ENCODE measurements at regions not wholly inside any gene's neighbourhood (a gene's known extent, or its start where the extent isn't known, plus 50 kb on each side); places are given as distances from the start of the nearest gene placed in this dataset.
"Not testable (repeated sequence)": the region's sequence is repeated elsewhere in the genome, so short reads cannot be mapped to it uniquely, and the experiment has no call there.

- no peak for DNase-seq (ENCODE audit: extremely low read depth in 1 of 2, low read depth in 1 of 2)
These were observed 130.0 kb upstream of the SYNCRIP start for GRCh38 chr6:85772641-85773040.

- DNase-seq (ENCODE audit: extremely low read depth in 1 of 2, low read depth in 1 of 2), result no peak
These were observed 129.3 kb upstream of the SYNCRIP start for GRCh38 chr6:85771925-85772430.

- DNase-seq (ENCODE audit: extremely low read depth in 1 of 2, low read depth in 1 of 2), result no peak
These were observed 128.8 kb upstream of the SYNCRIP start for GRCh38 chr6:85771455-85771854.

DNA sequence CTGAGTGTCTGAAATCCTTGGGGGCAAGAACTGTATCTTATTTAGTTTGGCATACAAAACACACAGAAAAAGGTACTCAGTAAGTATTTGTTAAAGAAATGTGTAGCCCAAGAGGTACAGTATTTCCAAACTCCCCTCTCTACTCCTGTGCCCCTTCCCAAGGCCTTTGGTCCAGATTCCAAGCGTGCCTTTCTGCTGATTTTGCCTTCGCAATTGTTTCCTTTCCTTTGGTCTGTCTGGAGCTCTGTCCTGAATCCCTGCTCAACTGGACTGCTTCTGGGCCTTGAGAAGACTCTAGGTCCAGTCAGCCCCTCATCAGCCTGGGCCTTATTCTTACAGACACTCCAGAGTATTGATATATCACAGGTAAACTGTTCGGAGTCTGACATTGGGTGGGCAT lies 122.2 kb upstream of the SYNCRIP start:
- DNase-seq (ENCODE audit: extremely low read depth in 1 of 2, low read depth in 1 of 2), result no peak

- DNase-seq (ENCODE audit: extremely low read depth in 1 of 2, low read depth in 1 of 2), result no peak
These were observed 114.3 kb upstream of the SYNCRIP start for GRCh38 chr6:85756982-85757381.

- DNase-seq (ENCODE audit: extremely low read depth in 1 of 2, low read depth in 1 of 2), result no peak
These were observed 112.2 kb upstream of the SYNCRIP start for GRCh38 chr6:85754894-85755293.

DNA sequence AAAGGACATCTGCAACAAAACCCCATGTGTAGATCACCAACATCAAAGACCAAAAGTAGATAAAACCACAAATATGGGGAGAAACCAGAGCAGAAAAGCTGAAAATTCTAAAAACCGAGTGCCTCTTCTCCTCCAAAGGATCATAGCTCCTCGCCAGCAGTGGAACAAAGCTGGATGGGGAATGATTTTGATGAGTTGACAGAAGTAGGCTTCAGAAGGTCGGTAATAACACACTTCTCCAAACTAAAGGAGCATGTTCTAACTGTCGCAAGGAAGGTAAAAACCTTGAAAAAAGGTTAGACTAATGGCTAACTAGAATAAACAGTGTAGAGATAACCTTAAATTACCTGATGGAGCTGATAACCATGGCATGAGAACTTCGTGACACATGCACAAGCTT lies 109.9 kb upstream of the SYNCRIP start:
- no peak for DNase-seq (ENCODE audit: extremely low read depth in 1 of 2, low read depth in 1 of 2)

GRCh38 chr6:85751374-85752055 lies 108.8 kb upstream of the SYNCRIP start:
- no peak for DNase-seq (ENCODE audit: extremely low read depth in 1 of 2, low read depth in 1 of 2)

GRCh38 chr6:85750146-85750545 lies 107.5 kb upstream of the SYNCRIP start:
- not testable (repeated sequence) for DNase-seq (ENCODE audit: extremely low read depth in 1 of 2, low read depth in 1 of 2)

DNA sequence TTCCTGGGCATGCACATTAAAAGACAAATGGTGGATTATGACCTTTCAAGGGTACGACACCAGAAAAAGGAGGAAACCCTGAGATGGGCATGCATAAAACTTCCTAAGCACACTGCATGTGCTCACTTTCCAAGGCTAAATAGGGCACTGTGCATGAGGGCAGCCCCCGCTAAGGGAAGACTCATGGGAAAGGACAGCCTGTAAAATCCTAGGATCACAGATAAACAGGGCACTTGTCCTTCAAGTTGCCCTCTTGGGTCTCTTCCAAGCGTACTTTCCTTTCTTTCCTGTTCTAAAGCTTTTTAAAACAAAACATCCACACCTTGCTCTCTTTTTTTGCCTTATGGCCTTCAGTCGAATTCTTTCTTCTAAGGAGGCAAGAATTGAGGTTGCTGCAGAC lies 106.5 kb upstream of the SYNCRIP start:
- DNase-seq (ENCODE audit: extremely low read depth in 1 of 2, low read depth in 1 of 2), result no peak

GRCh38 chr6:85747666-85748065 lies 105.0 kb upstream of the SYNCRIP start:
- DNase-seq (ENCODE audit: extremely low read depth in 1 of 2, low read depth in 1 of 2), result no peak

GRCh38 chr6:85747093-85747492 lies 104.4 kb upstream of the SYNCRIP start:
- DNase-seq (ENCODE audit: extremely low read depth in 1 of 2, low read depth in 1 of 2), result no peak

GRCh38 chr6:85744433-85744970 lies 101.8 kb upstream of the SYNCRIP start:
- no peak for DNase-seq (ENCODE audit: extremely low read depth in 1 of 2, low read depth in 1 of 2)

DNA sequence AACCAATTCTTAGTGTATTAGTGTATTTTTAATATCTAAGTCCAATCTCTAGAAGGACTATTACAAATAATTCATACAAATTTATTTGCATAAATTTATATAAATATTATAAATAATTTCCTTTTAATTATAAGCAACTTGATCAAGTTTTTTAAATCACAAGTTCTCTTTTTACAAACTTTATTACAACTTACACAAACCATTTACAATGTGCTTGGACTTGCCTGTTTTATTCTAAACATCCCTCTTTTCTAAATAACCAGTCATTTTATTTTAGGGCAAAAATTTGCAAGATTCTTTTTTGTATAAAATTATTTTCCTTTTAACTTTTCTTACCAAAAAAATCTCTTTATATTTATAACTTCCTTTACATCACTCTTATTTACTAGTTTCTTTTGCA lies 83.5 kb upstream of the SYNCRIP start:
- no peak for DNase-seq (ENCODE audit: extremely low read depth in 1 of 2, low read depth in 1 of 2)

GRCh38 chr6:85715797-85716196 lies 73.1 kb upstream of the SYNCRIP start:
- no peak for DNase-seq (ENCODE audit: extremely low read depth in 1 of 2, low read depth in 1 of 2)

DNA sequence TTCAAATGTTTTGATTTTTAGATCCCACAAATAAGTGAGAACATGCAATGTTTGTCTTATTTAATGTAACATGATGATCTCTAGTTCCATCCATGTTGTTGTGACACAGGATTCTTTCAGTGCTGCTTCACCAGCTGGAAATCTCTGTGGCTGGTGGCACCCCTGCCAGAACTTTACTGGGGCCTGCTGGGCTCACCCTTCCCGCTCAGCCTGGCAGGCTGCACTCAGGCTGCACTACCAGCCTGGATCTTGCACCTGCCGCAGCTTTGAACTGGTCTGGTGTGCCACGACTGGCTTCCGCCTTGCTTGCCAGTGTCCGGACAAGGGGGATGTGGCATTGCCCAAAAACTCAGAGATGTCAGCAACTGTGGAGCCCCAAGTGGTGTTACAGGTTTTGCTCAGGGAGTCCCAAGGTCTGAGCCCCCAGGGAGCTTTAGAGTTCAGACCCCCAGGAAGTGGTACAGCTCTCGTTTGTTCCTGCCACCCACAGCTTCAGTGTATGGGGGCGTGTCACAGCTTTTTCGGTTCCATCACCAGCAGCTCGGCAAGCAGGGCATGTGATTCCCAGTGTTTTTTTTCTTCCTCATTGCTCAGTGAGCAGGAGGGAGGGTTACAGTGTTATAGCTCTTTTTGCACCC lies 72.3 kb upstream of the SYNCRIP start:
- DNase-seq (ENCODE audit: extremely low read depth in 1 of 2, low read depth in 1 of 2), result no peak

DNA sequence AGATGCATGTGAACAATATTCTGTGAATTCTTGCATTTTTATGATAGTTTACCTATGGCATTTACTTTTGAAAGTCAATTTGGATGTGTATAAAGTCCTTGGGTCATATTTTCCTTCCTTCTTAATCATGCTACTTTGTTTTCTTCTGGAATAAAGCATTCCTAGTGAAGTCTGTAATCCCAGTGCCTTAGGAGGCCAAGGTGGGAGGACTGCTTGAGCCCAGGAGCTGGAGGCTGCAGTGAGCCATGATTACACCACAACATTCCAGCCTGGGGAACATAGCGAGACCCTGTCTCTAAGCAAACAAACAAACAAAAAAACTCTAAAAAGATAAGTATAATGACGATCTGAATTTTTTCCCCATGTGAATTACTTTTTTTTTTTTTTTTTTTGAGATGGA lies 69.7 kb upstream of the SYNCRIP start:
- DNase-seq (ENCODE audit: extremely low read depth in 1 of 2, low read depth in 1 of 2), result no peak

GRCh38 chr6:85707515-85708145 lies 64.9 kb upstream of the SYNCRIP start:
- not testable (repeated sequence) for DNase-seq (ENCODE audit: extremely low read depth in 1 of 2, low read depth in 1 of 2)

GRCh38 chr6:85706272-85706671 lies 63.6 kb upstream of the SYNCRIP start:
- DNase-seq (ENCODE audit: extremely low read depth in 1 of 2, low read depth in 1 of 2), result no peak

DNA sequence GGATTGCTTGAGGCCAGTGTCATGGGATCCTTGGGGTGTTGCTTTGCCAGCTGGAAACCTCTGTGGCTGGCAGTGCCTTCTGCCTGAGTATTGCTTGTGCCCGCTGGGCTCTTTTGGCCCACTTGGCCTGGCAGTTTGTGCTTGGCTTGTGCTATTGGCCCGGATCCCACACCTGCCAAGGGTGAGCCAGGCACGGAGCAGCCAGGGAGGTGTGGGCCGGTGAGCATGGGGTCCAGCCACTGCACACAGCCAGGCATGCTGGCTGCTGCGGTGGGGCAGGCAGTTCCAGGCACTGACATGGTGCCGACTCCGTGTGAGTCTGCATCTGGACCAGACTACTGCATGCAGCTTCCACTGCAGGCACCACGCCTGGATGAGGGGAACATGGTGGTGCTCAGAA lies 62.5 kb upstream of the SYNCRIP start:
- DNase-seq (ENCODE audit: extremely low read depth in 1 of 2, low read depth in 1 of 2), result no peak

- no peak for DNase-seq (ENCODE audit: extremely low read depth in 1 of 2, low read depth in 1 of 2)
These were observed 60.7 kb upstream of the SYNCRIP start for GRCh38 chr6:85703406-85703805.

Measured in stimulated activated CD8-positive, alpha-beta memory T cell treated with anti-CD3 and anti-CD28 coated beads, Interleukin-7, amount 100 ng/mL, for 48 hours (primary cell).